Thyroid gland (tissue), 4 donors: ENCODE measurements at regions not wholly inside any gene's neighbourhood (a gene's known extent, or its start where the extent isn't known, plus 50 kb on each side); places are given as distances from the start of the nearest gene placed in this dataset.
"Not testable (repeated sequence)": the region's sequence is repeated elsewhere in the genome, so short reads cannot be mapped to it uniquely, and the experiment has no call there.

ENCODE experiments used
- CTCF ChIP-seq, 6 experiments: fragments of 200-600 bp in 3 of 6; fragments of 450-650 bp in 3 of 6; sonication (generic) in 3 of 6; IDR thresholded peaks; one replicate each; pipeline ENCODE4 v1.5.1; 2016 to 2019; ENCODE audit warnings: antibody characterized with exemption in 6 of 6, mild to moderate bottlenecking in 2 of 6, inconsistent platforms in 1 of 6, moderate library complexity in 1 of 6
- POLR2A ChIP-seq, 2 donors: fragments of 450-650 bp; IDR thresholded peaks; one replicate each; pipeline ENCODE4 v1.6.1; 2017; ENCODE audit warnings: antibody characterized with exemption in 2 of 2, mild to moderate bottlenecking in 2 of 2, moderate library complexity in 1 of 2

- TF ChIP-seq CTCF, POLR2A (IDR thresholded peaks at IDR 0.05): not testable (repeated sequence)
Observed at GRCh38 chr5:60532796-60533195, 167.2 kb downstream of the DEPDC1B start.
